ENCODE measurements at regions not wholly inside any gene's neighbourhood (a gene's known extent, or its start where the extent isn't known, plus 50 kb on each side); places are given as distances from the start of the nearest gene placed in this dataset.
"Not testable (repeated sequence)": the region's sequence is repeated elsewhere in the genome, so short reads cannot be mapped to it uniquely, and the experiment has no call there.

- not testable (repeated sequence) for H3K9me3 Mint-ChIP-seq; H3K27ac Mint-ChIP-seq; H3K36me3 Mint-ChIP-seq (ENCODE audit: low read depth)
Measured at GRCh38 chr3:75288972-75289574, 375.1 kb upstream of the FRG2C start.

GRCh38 chr3:75294124-75294523 lies 370.0 kb upstream of the FRG2C start:
- Mint-ChIP-seq H3K9me3 (no peaks in the 10 kb centered on the region), H3K4me3 (no peak overlapping the region), H3K4me1 (ENCODE audit: low read depth) (no peaks in the 10 kb centered on the region), H3K27ac (no peak overlapping the region), H3K27me3 (ENCODE audit: low read depth) (no peaks in the 10 kb centered on the region), H3K36me3 (ENCODE audit: low read depth) (no peaks in the 10 kb centered on the region)
- DNase-seq (ENCODE audit: low spot score), result no peak

More at GRCh38 chr3:75288972-75289574, 375.1 kb upstream of the FRG2C start:
- not testable (repeated sequence) for H3K27me3 Mint-ChIP-seq (ENCODE audit: low read depth); DNase-seq (ENCODE audit: low spot score); H3K4me3 Mint-ChIP-seq; H3K4me1 Mint-ChIP-seq (ENCODE audit: low read depth)

GRCh38 chr3:75295013-75295412 lies 369.1 kb upstream of the FRG2C start:
- Mint-ChIP-seq H3K4me1 (ENCODE audit: low read depth) (no peaks in the 10 kb centered on the region), H3K27me3 (ENCODE audit: low read depth) (no peaks in the 10 kb centered on the region), H3K36me3 (ENCODE audit: low read depth) (no peaks in the 10 kb centered on the region), H3K27ac (no peak overlapping the region), H3K9me3 (no peaks in the 10 kb centered on the region), H3K4me3 (no peak overlapping the region)
- DNase-seq (ENCODE audit: low spot score), result no peak

GRCh38 chr3:75296858-75297257 lies 367.3 kb upstream of the FRG2C start:
- Mint-ChIP-seq H3K9me3 (no peaks in the 10 kb centered on the region), H3K4me1 (ENCODE audit: low read depth) (no peaks in the 10 kb centered on the region), H3K27me3 (ENCODE audit: low read depth) (no peaks in the 10 kb centered on the region), H3K27ac (no peak overlapping the region), H3K36me3 (ENCODE audit: low read depth) (no peaks in the 10 kb centered on the region), H3K4me3 (no peak overlapping the region)
- DNase-seq (ENCODE audit: low spot score), result no peak

GRCh38 chr3:75300606-75301005 lies 363.5 kb upstream of the FRG2C start:
- Mint-ChIP-seq H3K4me3 (no peak overlapping the region), H3K4me1 (ENCODE audit: low read depth) (no peaks in the 10 kb centered on the region), H3K9me3 (no peaks in the 10 kb centered on the region), H3K36me3 (ENCODE audit: low read depth) (no peaks in the 10 kb centered on the region), H3K27me3 (ENCODE audit: low read depth) (no peaks in the 10 kb centered on the region), H3K27ac (no peak overlapping the region)
- DNase-seq (ENCODE audit: low spot score), result no peak

GRCh38 chr3:75301050-75301449 lies 363.1 kb upstream of the FRG2C start:
- not testable (repeated sequence) for H3K4me1 Mint-ChIP-seq (ENCODE audit: low read depth); H3K27ac Mint-ChIP-seq; H3K4me3 Mint-ChIP-seq; DNase-seq (ENCODE audit: low spot score); H3K27me3 Mint-ChIP-seq (ENCODE audit: low read depth); H3K36me3 Mint-ChIP-seq (ENCODE audit: low read depth); H3K9me3 Mint-ChIP-seq

GRCh38 chr3:75303741-75304140 lies 360.4 kb upstream of the FRG2C start:
- no peak overlapping the region for H3K4me3 Mint-ChIP-seq
- H3K4me1 Mint-ChIP-seq (ENCODE audit: low read depth), result no peaks in the 10 kb centered on the region
- H3K36me3 Mint-ChIP-seq (ENCODE audit: low read depth), result no peaks in the 10 kb centered on the region
- H3K27ac Mint-ChIP-seq, result no peak overlapping the region
- H3K9me3 Mint-ChIP-seq, result no peaks in the 10 kb centered on the region
- DNase-seq (ENCODE audit: low spot score), result no peak
- no peaks in the 10 kb centered on the region for H3K27me3 Mint-ChIP-seq (ENCODE audit: low read depth)

- Mint-ChIP-seq H3K27me3 (ENCODE audit: low read depth) (no peaks in the 10 kb centered on the region), H3K4me1 (ENCODE audit: low read depth) (no peaks in the 10 kb centered on the region), H3K27ac (no peak overlapping the region), H3K4me3 (no peak overlapping the region), H3K36me3 (ENCODE audit: low read depth) (no peaks in the 10 kb centered on the region), H3K9me3 (no peaks in the 10 kb centered on the region)
- DNase-seq (ENCODE audit: low spot score), result no peak
Measured at GRCh38 chr3:75305901-75306300, 358.2 kb upstream of the FRG2C start.

GRCh38 chr3:75311306-75311705 lies 352.8 kb upstream of the FRG2C start:
- not testable (repeated sequence) for H3K36me3 Mint-ChIP-seq (ENCODE audit: low read depth); H3K27ac Mint-ChIP-seq; H3K27me3 Mint-ChIP-seq (ENCODE audit: low read depth); H3K4me3 Mint-ChIP-seq; H3K4me1 Mint-ChIP-seq (ENCODE audit: low read depth); DNase-seq (ENCODE audit: low spot score); H3K9me3 Mint-ChIP-seq

- H3K9me3 Mint-ChIP-seq; H3K4me1 Mint-ChIP-seq (ENCODE audit: low read depth); H3K27me3 Mint-ChIP-seq (ENCODE audit: low read depth); H3K27ac Mint-ChIP-seq; H3K36me3 Mint-ChIP-seq (ENCODE audit: low read depth); DNase-seq (ENCODE audit: low spot score); H3K4me3 Mint-ChIP-seq: not testable (repeated sequence)
Measured at GRCh38 chr3:75312469-75312868, 351.7 kb upstream of the FRG2C start.

GRCh38 chr3:75319776-75320175 lies 344.4 kb upstream of the FRG2C start:
- H3K27ac Mint-ChIP-seq; H3K4me1 Mint-ChIP-seq (ENCODE audit: low read depth); H3K9me3 Mint-ChIP-seq; H3K27me3 Mint-ChIP-seq (ENCODE audit: low read depth); H3K36me3 Mint-ChIP-seq (ENCODE audit: low read depth); DNase-seq (ENCODE audit: low spot score); H3K4me3 Mint-ChIP-seq: not testable (repeated sequence)

- no peaks in the 10 kb centered on the region for H3K36me3 Mint-ChIP-seq (ENCODE audit: low read depth)
- H3K27me3 Mint-ChIP-seq (ENCODE audit: low read depth), result no peaks in the 10 kb centered on the region
- H3K4me1 Mint-ChIP-seq (ENCODE audit: low read depth), result no peaks in the 10 kb centered on the region
- DNase-seq (ENCODE audit: low spot score), result no peak
- H3K4me3 Mint-ChIP-seq, result no peak overlapping the region
- H3K27ac Mint-ChIP-seq, result no peak overlapping the region
- no peaks in the 10 kb centered on the region for H3K9me3 Mint-ChIP-seq
Measured at GRCh38 chr3:75320369-75320768, 343.8 kb upstream of the FRG2C start.

GRCh38 chr3:75321060-75321459 lies 343.1 kb upstream of the FRG2C start:
- Mint-ChIP-seq H3K4me3 (no peak overlapping the region), H3K27ac (no peak overlapping the region), H3K9me3 (no peaks in the 10 kb centered on the region), H3K36me3 (ENCODE audit: low read depth) (no peaks in the 10 kb centered on the region), H3K27me3 (ENCODE audit: low read depth) (no peaks in the 10 kb centered on the region), H3K4me1 (ENCODE audit: low read depth) (no peaks in the 10 kb centered on the region)
- DNase-seq (ENCODE audit: low spot score), result no peak

- not testable (repeated sequence) for H3K4me1 Mint-ChIP-seq (ENCODE audit: low read depth); H3K9me3 Mint-ChIP-seq; H3K4me3 Mint-ChIP-seq; H3K27me3 Mint-ChIP-seq (ENCODE audit: low read depth); DNase-seq (ENCODE audit: low spot score); H3K27ac Mint-ChIP-seq; H3K36me3 Mint-ChIP-seq (ENCODE audit: low read depth)
Measured at GRCh38 chr3:75323936-75324335, 340.2 kb upstream of the FRG2C start.

GRCh38 chr3:75325716-75326115 lies 338.4 kb upstream of the FRG2C start:
- Mint-ChIP-seq H3K27ac (no peak overlapping the region), H3K4me3 (no peak overlapping the region), H3K9me3 (no peaks in the 10 kb centered on the region), H3K4me1 (ENCODE audit: low read depth) (no peaks in the 10 kb centered on the region), H3K36me3 (ENCODE audit: low read depth) (no peaks in the 10 kb centered on the region), H3K27me3 (ENCODE audit: low read depth) (no peaks in the 10 kb centered on the region)
- DNase-seq (ENCODE audit: low spot score), result no peak
